ENCODE measurements at regions not wholly inside any gene's neighbourhood (a gene's known extent, or its start where the extent isn't known, plus 50 kb on each side); places are given as distances from the start of the nearest gene placed in this dataset.

GRCh38 chr6:167697316-167697715 lies 129.4 kb upstream of the AFDN start:
- no peak for TF ChIP-seq CTCF (IDR thresholded peaks at IDR 0.05; ENCODE audit: extremely low read depth in 1 of 2, insufficient read depth in 1 of 2, low read depth in 1 of 2, low read length in 2 of 2)
- TF ChIP-seq EZH2 (IDR thresholded peaks at IDR 0.05; ENCODE audit: borderline replicate concordance, low read depth, low read length, severe bottlenecking) = no peak
- no peak for TF ChIP-seq POLR2A (IDR thresholded peaks at IDR 0.05; ENCODE audit: low read depth, low read length)
- TF ChIP-seq MAX (IDR thresholded peaks at IDR 0.05; ENCODE audit: insufficient read depth, insufficient read length) = no peak
- TF ChIP-seq POLR2AphosphoS5 (IDR thresholded peaks at IDR 0.05; ENCODE audit: insufficient read depth, low read depth, low read length) = no peak
- TF ChIP-seq JUN (IDR thresholded peaks at IDR 0.05; ENCODE audit: borderline replicate concordance, insufficient read depth, insufficient read length, low read depth) = no peak
- TF ChIP-seq MYC (IDR thresholded peaks at IDR 0.05; ENCODE audit: low read depth, low read length) = no peak
- no peak for TF ChIP-seq FOS (IDR thresholded peaks at IDR 0.05; ENCODE audit: borderline replicate concordance, insufficient read depth, low read length)

Data from endothelial cell of umbilical vein (primary cell).